Neural crest cell (in vitro differentiated cells): ENCODE measurements at regions not wholly inside any gene's neighbourhood (a gene's known extent, or its start where the extent isn't known, plus 50 kb on each side); places are given as distances from the start of the nearest gene placed in this dataset.

Experiments used
- DNase-seq: peaks from one replicate; pipeline ENCODE4 v3.0.0; 2021; ENCODE audit warnings: low read depth, mixed read lengths, low spot score
- H3K27ac Mint-ChIP-seq: one replicate; pipeline ENCODE4 v1.8.0; 2021; ENCODE audit warnings: mild to moderate bottlenecking, mixed read lengths; ENCODE audit not compliant: unreplicated experiment
- H3K27me3 Mint-ChIP-seq: 2 replicates; pipeline ENCODE4 v1.8.0; 2021; ENCODE audit warnings: low read depth, mild to moderate bottlenecking, mixed read lengths
- H3K36me3 Mint-ChIP-seq: 2 replicates; pipeline ENCODE4 v1.8.0; 2021; ENCODE audit warnings: low read depth, mild to moderate bottlenecking, mixed read lengths
- H3K4me1 Mint-ChIP-seq: 2 replicates; pipeline ENCODE4 v1.8.0; 2021; ENCODE audit warnings: mixed read lengths
- H3K4me3 Mint-ChIP-seq: one replicate; pipeline ENCODE4 v1.8.0; 2021; ENCODE audit warnings: mild to moderate bottlenecking, mixed read lengths
- H3K9me3 Mint-ChIP-seq: 2 replicates; pipeline ENCODE4 v1.8.0; 2021; ENCODE audit warnings: mixed read lengths
- CTCF ChIP-seq: fragments of 200-600 bp; sonication (generic); conservative IDR thresholded peaks from 2 replicates; pipeline ENCODE4 v1.5.0; 2021; ENCODE audit warnings: antibody characterized with exemption, mild to moderate bottlenecking

- TF ChIP-seq CTCF = no peak
- Mint-ChIP-seq H3K36me3 (no peaks in the 10 kb centered on the region), H3K9me3 (peaks cover 6% of the 10 kb centered on the region), H3K4me3 (no peak overlapping the region), H3K27ac (no peak overlapping the region), H3K4me1 (no peaks in the 10 kb centered on the region), H3K27me3 (no peaks in the 10 kb centered on the region)
- no peak for DNase-seq
Measured at GRCh38 chr2:191538334-191538903, 139.5 kb upstream of the NABP1 start.

GRCh38 chr2:191539068-191539467, 138.9 kb upstream of the NABP1 start:
- H3K4me1 Mint-ChIP-seq = peaks cover 4% of the 10 kb centered on the region
- peaks cover 6% of the 10 kb centered on the region for H3K9me3 Mint-ChIP-seq
- TF ChIP-seq CTCF = peak; percentile 72
- peak; percentile 28 for DNase-seq
- H3K36me3 Mint-ChIP-seq = no peaks in the 10 kb centered on the region
- H3K27ac Mint-ChIP-seq = no peak overlapping the region
- no peak overlapping the region for H3K4me3 Mint-ChIP-seq
- no peaks in the 10 kb centered on the region for H3K27me3 Mint-ChIP-seq

- Mint-ChIP-seq H3K27me3 (no peaks in the 10 kb centered on the region), H3K4me3 (no peak overlapping the region), H3K9me3 (peaks cover 4% of the 10 kb centered on the region), H3K4me1 (peaks cover 4% of the 10 kb centered on the region), H3K27ac (no peak overlapping the region), H3K36me3 (no peaks in the 10 kb centered on the region)
- no peak for TF ChIP-seq CTCF
- no peak for DNase-seq
Measured at GRCh38 chr2:191540681-191541080, 137.3 kb upstream of the NABP1 start.

- no peak for TF ChIP-seq CTCF
- Mint-ChIP-seq H3K27me3 (no peaks in the 10 kb centered on the region), H3K4me3 (no peak overlapping the region), H3K4me1 (peaks cover 4% of the 10 kb centered on the region), H3K36me3 (no peaks in the 10 kb centered on the region), H3K9me3 (peaks cover 3% of the 10 kb centered on the region), H3K27ac (no peak overlapping the region)
- DNase-seq = no peak
Measured at GRCh38 chr2:191543708-191544107, 134.2 kb upstream of the NABP1 start.

GRCh38 chr2:191544461-191545062, 133.4 kb upstream of the NABP1 start:
- TF ChIP-seq CTCF = no peak
- Mint-ChIP-seq H3K4me1 (peaks cover 4% of the 10 kb centered on the region), H3K27me3 (no peaks in the 10 kb centered on the region), H3K27ac (no peak overlapping the region), H3K4me3 (no peak overlapping the region), H3K36me3 (no peaks in the 10 kb centered on the region), H3K9me3 (peaks cover 3% of the 10 kb centered on the region)
- DNase-seq = no peak
